NCI-H1092 (cell line): ENCODE measurements at regions not wholly inside any gene's neighbourhood (a gene's known extent, or its start where the extent isn't known, plus 50 kb on each side); places are given as distances from the start of the nearest gene placed in this dataset.

Experiments
- DNase-seq: peaks from one replicate; lab custom pipeline; 2025; lab: John Stamatoyannopoulos, UW

- no peak for DNase-seq
Observed at GRCh38 chr22:49368976-49369725, 458.5 kb downstream of the BRD1 start.

- no peak for DNase-seq
Observed at GRCh38 chr22:49368221-49368975, 459.3 kb downstream of the BRD1 start.

- no peak for DNase-seq
Observed at GRCh38 chr22:49367041-49367697, 460.5 kb downstream of the BRD1 start.

- DNase-seq = no peak
Observed at GRCh38 chr22:49366437-49366836, 461.2 kb downstream of the BRD1 start.

- DNase-seq = no peak
Observed at GRCh38 chr22:49365910-49366309, 461.8 kb downstream of the BRD1 start.

- DNase-seq = no peak
Observed at GRCh38 chr22:49365191-49365837, 462.4 kb downstream of the BRD1 start.

GRCh38 chr22:49364398-49364797, 463.3 kb downstream of the BRD1 start:
- no peak for DNase-seq

GRCh38 chr22:49363526-49364230, 464.0 kb downstream of the BRD1 start:
- no peak for DNase-seq

- no peak for DNase-seq
Observed at GRCh38 chr22:49362211-49362839, 465.3 kb downstream of the BRD1 start.

- no peak for DNase-seq
Observed at GRCh38 chr22:49361164-49361563, 466.5 kb downstream of the BRD1 start.

- DNase-seq = no peak
Observed at GRCh38 chr22:49360746-49361145, 466.9 kb downstream of the BRD1 start.

- DNase-seq = no peak
Observed at GRCh38 chr22:49359076-49359475, 468.6 kb downstream of the BRD1 start.

GRCh38 chr22:49357661-49358440, 469.8 kb downstream of the BRD1 start:
- no peak for DNase-seq

- DNase-seq = no peak
Observed at GRCh38 chr22:49356428-49356827, 471.2 kb downstream of the BRD1 start.

- no peak for DNase-seq
Observed at GRCh38 chr22:49355211-49355920, 472.3 kb downstream of the BRD1 start.

- DNase-seq = no peak
Observed at GRCh38 chr22:49354516-49355210, 473.0 kb downstream of the BRD1 start.

- DNase-seq = no peak
Observed at GRCh38 chr22:49353235-49353634, 474.4 kb downstream of the BRD1 start.

GRCh38 chr22:49352361-49353169, 475.1 kb downstream of the BRD1 start:
- DNase-seq = no peak
